GM13976 (cell line): ENCODE measurements at regions not wholly inside any gene's neighbourhood (a gene's known extent, or its start where the extent isn't known, plus 50 kb on each side); places are given as distances from the start of the nearest gene placed in this dataset.
"Not testable (repeated sequence)": the region's sequence is repeated elsewhere in the genome, so short reads cannot be mapped to it uniquely, and the experiment has no call there.

ENCODE experiments used
- DNase-seq: peaks from one replicate; pipeline ENCODE4 v3.0.0; 2012; ENCODE audit warnings: low spot score
- in situ Hi-C: fragments of 300-500 bp; cut with MboI; formaldehyde crosslinking; loops from one replicate; pipeline ENCODE4 v1.12.0; 2022; ENCODE audit warnings: low sequenced_read_pairs, mixed read lengths, inconsistent platforms; ENCODE audit not compliant: unreplicated experiment
- TF ChIP-seq, protein P1 (sequence below): IDR thresholded peaks from 2 replicates; pipeline ENCODE4 v1.5.1; 2012; ENCODE audit warnings: borderline replicate concordance, mild to moderate bottlenecking; ENCODE audit not compliant: insufficient read depth; ENCODE audit errors: extremely low read depth, missing control alignments, control extremely low read depth

DNA sequence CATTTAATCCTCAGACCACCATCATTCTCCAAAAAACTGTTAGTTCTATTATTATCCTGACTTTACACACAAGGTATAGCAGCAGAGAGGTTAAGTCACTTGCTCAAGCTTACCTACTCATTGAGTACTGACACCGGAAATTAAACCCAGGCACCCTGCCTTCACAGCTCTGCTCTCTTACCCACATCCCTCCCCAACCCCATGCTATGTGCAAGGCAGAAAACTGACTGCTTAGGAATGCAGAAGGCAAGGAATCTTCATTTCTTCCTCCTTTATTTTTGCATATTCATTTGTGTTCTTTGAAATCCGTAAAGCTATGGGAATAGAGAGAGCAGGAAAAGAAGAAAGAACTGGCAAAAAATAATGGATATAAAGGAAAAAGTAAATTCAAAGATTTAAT, 261.8 kb downstream of the PAPSS1 start:
- TF ChIP-seq, protein P1, sequence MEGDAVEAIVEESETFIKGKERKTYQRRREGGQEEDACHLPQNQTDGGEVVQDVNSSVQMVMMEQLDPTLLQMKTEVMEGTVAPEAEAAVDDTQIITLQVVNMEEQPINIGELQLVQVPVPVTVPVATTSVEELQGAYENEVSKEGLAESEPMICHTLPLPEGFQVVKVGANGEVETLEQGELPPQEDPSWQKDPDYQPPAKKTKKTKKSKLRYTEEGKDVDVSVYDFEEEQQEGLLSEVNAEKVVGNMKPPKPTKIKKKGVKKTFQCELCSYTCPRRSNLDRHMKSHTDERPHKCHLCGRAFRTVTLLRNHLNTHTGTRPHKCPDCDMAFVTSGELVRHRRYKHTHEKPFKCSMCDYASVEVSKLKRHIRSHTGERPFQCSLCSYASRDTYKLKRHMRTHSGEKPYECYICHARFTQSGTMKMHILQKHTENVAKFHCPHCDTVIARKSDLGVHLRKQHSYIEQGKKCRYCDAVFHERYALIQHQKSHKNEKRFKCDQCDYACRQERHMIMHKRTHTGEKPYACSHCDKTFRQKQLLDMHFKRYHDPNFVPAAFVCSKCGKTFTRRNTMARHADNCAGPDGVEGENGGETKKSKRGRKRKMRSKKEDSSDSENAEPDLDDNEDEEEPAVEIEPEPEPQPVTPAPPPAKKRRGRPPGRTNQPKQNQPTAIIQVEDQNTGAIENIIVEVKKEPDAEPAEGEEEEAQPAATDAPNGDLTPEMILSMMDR = no peak
- no peak for DNase-seq
- in situ Hi-C loops = no loop called here

DNA sequence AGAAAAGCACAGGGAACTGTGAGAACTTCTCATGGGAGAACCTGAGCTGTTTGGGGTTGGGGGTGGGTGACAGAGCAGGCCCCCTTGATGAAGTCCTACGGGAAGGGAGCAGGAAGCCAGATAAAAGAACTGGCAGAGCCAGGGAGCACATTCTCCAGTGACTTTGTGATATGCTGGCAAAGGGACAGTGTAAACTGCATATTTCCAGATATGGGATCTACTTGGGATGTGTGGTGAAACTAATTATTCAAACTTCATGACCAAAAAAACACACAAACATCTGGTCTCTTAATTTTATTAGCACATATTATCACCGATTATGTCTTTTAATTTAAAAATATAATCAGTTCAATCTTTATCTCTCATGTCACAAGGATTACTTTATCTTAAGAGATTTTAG, 266.0 kb downstream of the PAPSS1 start:
- in situ Hi-C loops = no loop called here

DNA sequence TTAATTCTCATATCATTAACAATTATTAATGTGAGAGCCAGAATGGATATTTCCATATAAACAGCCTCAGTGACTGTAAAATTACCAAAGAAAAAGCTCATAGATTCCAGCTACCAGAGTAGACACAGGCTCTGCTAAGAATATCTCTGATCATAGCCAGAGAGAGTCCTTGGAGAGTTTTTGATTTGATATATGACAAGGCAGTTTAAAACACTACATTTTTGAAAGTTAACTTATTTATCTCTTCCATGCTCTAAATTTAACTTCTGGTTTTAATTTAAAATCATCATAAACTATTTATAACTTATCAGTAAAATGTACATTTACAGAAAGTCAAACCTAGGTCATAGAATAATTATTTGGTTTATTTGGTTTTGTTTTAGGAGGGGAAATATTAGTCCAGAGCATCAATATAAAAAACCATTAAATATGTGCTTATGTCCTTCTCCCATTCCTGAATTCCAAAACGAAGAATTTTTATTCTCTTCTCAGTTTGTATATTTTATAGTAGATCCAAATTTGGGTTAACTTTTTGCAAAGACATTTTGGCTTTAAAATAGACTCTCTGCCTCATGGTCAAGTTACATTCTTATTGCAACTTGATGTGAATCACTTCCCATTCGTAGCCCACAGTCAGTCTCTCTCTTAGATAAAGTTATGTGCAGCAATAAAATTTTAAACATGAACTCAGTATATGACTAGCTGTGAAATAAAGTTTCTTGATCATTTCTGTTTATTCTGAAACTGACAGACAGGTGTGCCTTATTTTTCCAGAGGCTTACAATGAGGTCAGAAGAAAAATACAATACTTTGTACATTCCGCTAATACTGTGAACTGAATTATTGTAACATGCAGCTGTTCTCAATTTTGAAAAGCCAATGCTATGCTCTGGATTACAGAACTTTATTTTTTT, 267.1 kb downstream of the PAPSS1 start:
- TF ChIP-seq, protein P1 = no peak
- DNase-seq = no peak
- in situ Hi-C loops = no loop called here

More for the DNA sequence above, 266.0 kb downstream of the PAPSS1 start:
- TF ChIP-seq, protein P1 = no peak
- DNase-seq = no peak

DNA sequence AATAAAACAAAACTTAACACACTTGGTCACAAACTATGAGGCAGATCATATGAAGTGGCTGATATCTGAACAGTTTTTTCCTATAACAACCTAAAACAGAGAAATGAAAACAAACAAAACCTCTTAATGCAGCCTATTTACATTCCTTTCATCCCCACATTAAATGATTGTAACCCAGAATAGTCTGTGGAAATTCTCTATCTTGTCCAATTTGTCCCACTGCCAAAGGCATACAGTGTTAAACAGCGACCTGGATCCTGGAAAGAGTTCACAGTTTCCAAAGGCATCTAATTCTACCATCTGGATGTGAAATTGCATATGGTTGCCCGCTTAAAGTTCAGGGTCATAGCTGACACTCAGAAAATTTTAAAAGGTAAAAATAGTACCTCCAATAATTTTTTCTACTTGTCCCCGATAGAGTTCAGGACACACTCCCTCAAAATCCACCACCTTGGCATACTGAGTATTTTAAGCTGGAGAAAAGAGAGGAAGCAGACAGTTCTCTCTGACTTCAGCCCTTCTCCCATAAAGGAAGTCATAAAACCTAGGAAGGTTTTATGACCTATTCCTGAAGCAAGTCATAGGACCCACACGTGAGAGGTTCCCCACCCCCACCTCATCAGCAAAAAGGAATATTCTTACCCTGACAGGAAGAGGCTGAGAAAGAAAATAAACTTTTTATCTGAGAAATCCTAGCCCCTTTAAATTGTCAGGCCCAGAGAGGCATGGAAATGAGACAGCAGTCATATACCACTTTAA, 270.2 kb downstream of the PAPSS1 start:
- in situ Hi-C loops = no loop called here
- DNase-seq = no peak
- TF ChIP-seq, protein P1 = no peak

DNA sequence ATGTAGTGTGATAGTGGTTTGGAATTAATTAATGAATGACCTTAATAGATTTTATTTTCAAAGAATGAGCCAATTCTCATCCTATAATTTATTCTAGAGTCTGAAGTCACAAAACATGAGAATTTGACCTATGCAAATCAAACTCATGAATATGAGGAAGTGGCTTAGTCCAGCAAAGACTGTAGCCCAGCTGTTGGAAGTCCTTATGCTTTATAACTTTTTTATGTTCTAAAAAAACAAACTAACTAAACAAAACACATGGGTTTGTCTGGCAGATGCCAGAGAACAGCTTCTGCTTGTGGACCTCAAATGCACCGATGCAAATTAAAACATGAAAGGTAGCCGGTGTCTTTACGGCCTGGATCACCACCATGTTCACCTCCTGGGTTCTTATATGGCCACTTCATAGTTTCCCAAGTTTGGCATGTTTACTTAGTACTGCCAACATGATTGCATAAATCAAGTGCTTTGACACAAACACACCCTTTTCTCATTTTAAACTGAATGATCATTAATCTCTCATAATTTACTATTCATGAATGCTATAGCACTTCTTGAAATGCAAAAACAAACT, 277.4 kb downstream of the PAPSS1 start:
- in situ Hi-C loops = no loop called here
- no peak for DNase-seq
- TF ChIP-seq, protein P1 = no peak

DNA sequence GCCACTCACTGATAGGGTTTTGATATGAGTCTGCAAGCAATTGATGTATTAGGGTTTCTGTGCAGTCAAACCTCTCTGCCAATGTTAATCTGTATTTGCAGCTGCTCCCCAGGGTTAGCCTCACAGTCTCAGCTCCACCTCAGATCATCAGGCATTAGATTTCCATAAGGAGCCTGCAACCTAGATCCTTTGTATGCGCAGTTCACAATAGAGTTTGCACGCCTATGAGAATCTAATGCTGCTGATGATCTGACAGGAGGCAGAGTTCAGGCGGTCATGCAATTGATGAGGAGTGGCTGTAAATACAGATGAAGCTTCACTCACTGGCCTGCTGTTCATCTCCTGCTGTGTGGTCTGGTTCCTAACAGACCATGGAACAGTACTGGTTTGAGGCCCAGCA, 280.6 kb downstream of the PAPSS1 start:
- DNase-seq = no peak
- in situ Hi-C loops = no loop called here
- TF ChIP-seq, protein P1 = no peak

DNA sequence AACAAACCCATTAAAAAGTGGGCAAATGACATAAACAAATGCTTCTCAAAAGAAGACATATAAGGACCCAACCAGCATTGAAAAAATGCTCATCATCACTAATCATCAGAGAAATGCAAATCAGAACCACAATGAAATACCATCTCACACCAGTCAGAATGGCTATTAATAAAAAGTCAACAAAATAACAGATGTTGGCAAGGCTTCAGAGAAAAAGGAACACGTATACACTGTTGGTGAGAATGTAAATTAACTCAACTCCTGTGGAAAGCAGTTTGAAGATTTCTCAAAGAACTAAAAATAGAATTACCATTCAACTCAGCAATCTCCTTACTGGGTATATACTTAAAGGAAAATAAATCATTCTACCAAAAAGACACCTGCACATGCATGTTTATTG, 283.6 kb downstream of the PAPSS1 start:
- in situ Hi-C loops, DNase-seq: not testable (repeated sequence)
